ENCODE measurements at regions not wholly inside any gene's neighbourhood (a gene's known extent, or its start where the extent isn't known, plus 50 kb on each side); places are given as distances from the start of the nearest gene placed in this dataset.

DNA sequence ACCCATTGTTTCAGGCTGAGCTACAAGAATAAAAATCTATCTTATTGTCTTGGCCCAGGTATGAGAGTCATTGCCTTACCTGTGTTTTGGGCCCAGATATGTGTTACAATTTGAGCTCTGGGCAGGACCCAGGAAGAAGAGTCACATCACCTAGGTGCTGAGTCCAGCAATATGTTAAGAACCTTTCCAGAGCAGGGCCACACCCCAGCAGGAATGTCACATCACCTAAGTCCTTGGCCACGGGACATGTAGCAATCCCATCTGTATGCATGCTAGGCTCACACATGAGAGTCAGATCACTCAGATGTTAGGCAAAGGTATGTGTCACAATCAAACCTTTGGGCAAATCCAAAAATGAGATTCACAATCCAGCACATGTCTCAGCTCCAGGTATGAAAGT, 2103.5 kb downstream of the TP53TG3F start:
- ATAC-seq (ENCODE audit: low FRiP score in 2 of 2), result no peak
- Histone ChIP-seq H3K4me3 (no peak overlapping the region), H3K27me3 (no peaks in the 10 kb centered on the region), H3K4me1 (no peaks in the 10 kb centered on the region), H3K36me3 (no peaks in the 10 kb centered on the region), H3K27ac (no peak overlapping the region), H3K9me3 (peaks cover 0 to 5% (median 0%) of the 10 kb centered on the region in 4 donors)
- WGBS, 2 donors, result 29 to 42% methylated on average over 1 of the region's 1 CpG
- TF ChIP-seq POLR2AphosphoS5 (IDR thresholded peaks at IDR 0.05) (no peak), POLR2A (IDR thresholded peaks at IDR 0.05) (no peak)
- TF ChIP-seq, protein P1, sequence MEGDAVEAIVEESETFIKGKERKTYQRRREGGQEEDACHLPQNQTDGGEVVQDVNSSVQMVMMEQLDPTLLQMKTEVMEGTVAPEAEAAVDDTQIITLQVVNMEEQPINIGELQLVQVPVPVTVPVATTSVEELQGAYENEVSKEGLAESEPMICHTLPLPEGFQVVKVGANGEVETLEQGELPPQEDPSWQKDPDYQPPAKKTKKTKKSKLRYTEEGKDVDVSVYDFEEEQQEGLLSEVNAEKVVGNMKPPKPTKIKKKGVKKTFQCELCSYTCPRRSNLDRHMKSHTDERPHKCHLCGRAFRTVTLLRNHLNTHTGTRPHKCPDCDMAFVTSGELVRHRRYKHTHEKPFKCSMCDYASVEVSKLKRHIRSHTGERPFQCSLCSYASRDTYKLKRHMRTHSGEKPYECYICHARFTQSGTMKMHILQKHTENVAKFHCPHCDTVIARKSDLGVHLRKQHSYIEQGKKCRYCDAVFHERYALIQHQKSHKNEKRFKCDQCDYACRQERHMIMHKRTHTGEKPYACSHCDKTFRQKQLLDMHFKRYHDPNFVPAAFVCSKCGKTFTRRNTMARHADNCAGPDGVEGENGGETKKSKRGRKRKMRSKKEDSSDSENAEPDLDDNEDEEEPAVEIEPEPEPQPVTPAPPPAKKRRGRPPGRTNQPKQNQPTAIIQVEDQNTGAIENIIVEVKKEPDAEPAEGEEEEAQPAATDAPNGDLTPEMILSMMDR (IDR thresholded peaks at IDR 0.05), result no peak
- no peak for DNase-seq

DNA sequence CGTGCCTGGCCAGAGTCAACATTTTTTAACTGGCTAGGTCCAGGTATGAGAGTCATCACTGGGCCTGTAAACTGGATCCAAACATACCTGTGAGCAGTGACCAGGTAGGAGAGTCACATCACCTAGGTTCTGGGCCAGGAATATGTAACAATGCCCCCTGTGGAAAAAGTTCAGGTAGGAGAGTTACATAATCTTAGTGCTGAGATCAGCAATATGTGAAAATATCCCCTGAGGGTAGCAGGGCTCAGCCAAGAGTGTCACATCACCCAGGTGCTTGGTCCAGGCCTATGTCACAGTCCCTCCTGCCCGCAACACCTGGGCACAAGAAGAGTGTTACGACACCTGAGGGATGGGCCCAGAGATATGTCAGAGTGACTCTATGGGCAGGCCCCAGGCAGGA, 2104.7 kb downstream of the TP53TG3F start:
- WGBS, 2 donors, result 90 to 94% methylated on average over 3 of the region's 3 CpGs
- H3K27ac ChIP-seq, result no peak overlapping the region
- no peak for ATAC-seq (ENCODE audit: low FRiP score in 2 of 2)
- no peak overlapping the region for H3K4me3 ChIP-seq
- peaks cover 0 to 5% (median 0%) of the 10 kb centered on the region in 4 donors for H3K9me3 ChIP-seq
- H3K36me3 ChIP-seq, result no peaks in the 10 kb centered on the region
- H3K27me3 ChIP-seq, result no peaks in the 10 kb centered on the region
- DNase-seq, result no peak
- TF ChIP-seq POLR2AphosphoS5 (IDR thresholded peaks at IDR 0.05), result no peak
- TF ChIP-seq EP300 (IDR thresholded peaks at IDR 0.05), result no peak
- TF ChIP-seq, protein P1 (IDR thresholded peaks at IDR 0.05), result no peak
- TF ChIP-seq POLR2A (IDR thresholded peaks at IDR 0.05), result no peak
- H3K4me1 ChIP-seq, result no peaks in the 10 kb centered on the region

DNA sequence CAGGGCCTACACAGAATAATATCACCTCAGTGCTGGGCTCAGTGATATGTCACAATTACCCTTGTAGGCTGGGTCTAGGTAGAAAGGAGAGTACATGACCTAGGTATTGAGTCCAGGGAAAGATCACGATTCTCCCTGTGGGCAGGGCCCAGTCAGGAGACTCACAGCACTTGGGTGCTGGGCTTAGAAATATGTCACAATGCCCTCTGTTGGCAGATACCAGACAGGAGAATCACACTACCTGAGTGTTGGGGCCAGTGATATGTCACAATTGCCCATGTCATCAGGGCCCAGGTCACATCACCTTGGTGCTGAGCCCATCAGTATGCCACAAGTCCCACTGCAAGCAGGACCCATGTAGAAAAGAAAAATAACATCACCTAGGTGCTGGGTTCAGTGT, 2105.5 kb downstream of the TP53TG3F start:
- no peak overlapping the region for H3K27ac ChIP-seq
- WGBS, 2 donors, result 63 to 73% methylated on average over 1 of the region's 1 CpG
- ATAC-seq (ENCODE audit: low FRiP score in 2 of 2), result no peak

DNA sequence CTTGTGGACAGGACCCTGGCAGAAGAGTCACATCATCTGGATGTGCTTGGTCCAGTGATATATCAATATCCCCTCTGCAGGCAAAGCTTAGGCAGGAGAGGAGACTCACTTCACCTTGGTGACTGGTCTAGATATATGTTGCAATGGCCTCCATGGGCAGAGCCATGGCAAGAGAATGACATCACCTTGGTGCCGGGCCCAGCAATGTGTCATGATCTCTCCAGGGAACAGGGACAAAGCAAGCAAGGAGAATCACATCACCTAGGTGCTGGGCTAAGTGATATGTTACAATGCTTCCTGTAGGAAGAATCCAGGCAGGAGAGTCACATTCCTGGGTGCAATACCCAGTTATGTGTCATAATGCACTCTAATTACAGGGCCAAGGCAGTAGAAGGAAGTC, 2106.2 kb downstream of the TP53TG3F start:
- DNase-seq (no peak), ATAC-seq (ENCODE audit: low FRiP score in 2 of 2) (no peak)
- TF ChIP-seq, protein P1 (IDR thresholded peaks at IDR 0.05), result no peak
- no peak for TF ChIP-seq POLR2A (IDR thresholded peaks at IDR 0.05)
- no peak for TF ChIP-seq POLR2AphosphoS5 (IDR thresholded peaks at IDR 0.05)
- no peak for TF ChIP-seq EP300 (IDR thresholded peaks at IDR 0.05)
- Histone ChIP-seq H3K36me3 (no peaks in the 10 kb centered on the region), H3K4me3 (no peak overlapping the region), H3K9me3 (peaks cover 0 to 5% (median 0%) of the 10 kb centered on the region in 4 donors), H3K27me3 (no peaks in the 10 kb centered on the region), H3K4me1 (no peaks in the 10 kb centered on the region), H3K27ac (no peak overlapping the region)
- 85 to 88% methylated on average over 1 of the region's 1 CpG for WGBS, 2 donors

More for the DNA sequence above, 2105.5 kb downstream of the TP53TG3F start:
- Histone ChIP-seq H3K4me3 (no peak overlapping the region), H3K27me3 (no peaks in the 10 kb centered on the region), H3K9me3 (peaks cover 0 to 5% (median 0%) of the 10 kb centered on the region in 4 donors), H3K4me1 (no peaks in the 10 kb centered on the region), H3K36me3 (no peaks in the 10 kb centered on the region)
- TF ChIP-seq, protein P1 (IDR thresholded peaks at IDR 0.05), result no peak
- no peak for TF ChIP-seq EP300 (IDR thresholded peaks at IDR 0.05)
- TF ChIP-seq POLR2AphosphoS5 (IDR thresholded peaks at IDR 0.05), result no peak
- no peak for TF ChIP-seq POLR2A (IDR thresholded peaks at IDR 0.05)
- no peak for DNase-seq

DNA sequence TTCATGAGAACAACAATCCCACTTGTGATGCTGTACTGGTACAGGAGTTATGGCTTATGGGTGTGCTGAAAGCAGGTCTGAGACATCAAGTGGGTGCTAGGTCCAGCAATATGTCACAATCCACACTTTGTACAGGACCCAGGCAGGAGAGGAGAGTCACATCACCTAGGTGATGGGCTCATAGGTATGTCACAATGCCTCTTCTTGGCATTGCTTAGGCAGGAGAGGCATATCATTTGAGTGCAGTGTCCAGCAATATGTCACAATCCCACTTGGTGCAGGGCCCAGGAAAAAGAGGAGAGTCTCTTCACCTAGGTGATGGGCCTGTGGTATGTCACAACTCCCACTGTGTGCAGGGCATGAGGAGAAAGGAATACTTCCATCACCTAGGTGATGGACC, 2110.0 kb downstream of the TP53TG3F start:
- no peaks in the 10 kb centered on the region for H3K4me1 ChIP-seq
- ATAC-seq (ENCODE audit: low FRiP score in 2 of 2), result no peak
- H3K27me3 ChIP-seq, result no peaks in the 10 kb centered on the region
- no peaks in the 10 kb centered on the region for H3K36me3 ChIP-seq
- TF ChIP-seq POLR2A (IDR thresholded peaks at IDR 0.05), result no peak
- TF ChIP-seq, protein P1 (IDR thresholded peaks at IDR 0.05), result no peak
- no peak for TF ChIP-seq POLR2AphosphoS5 (IDR thresholded peaks at IDR 0.05)
- TF ChIP-seq EP300 (IDR thresholded peaks at IDR 0.05), result no peak
- no peak for DNase-seq
- peaks cover 0 to 17% (median under 1%) of the 10 kb centered on the region in 4 donors for H3K9me3 ChIP-seq
- H3K27ac ChIP-seq, result no peak overlapping the region
- no peak overlapping the region for H3K4me3 ChIP-seq
